H1 (cell line): ENCODE measurements at regions not wholly inside any gene's neighbourhood (a gene's known extent, or its start where the extent isn't known, plus 50 kb on each side); places are given as distances from the start of the nearest gene placed in this dataset.

Source experiments
- HDAC6 ChIP-seq: IDR thresholded peaks from one replicate; pipeline ENCODE4 v1.7.1; 2012; ENCODE audit warnings: low read depth, mild to moderate bottlenecking, inconsistent platforms, low read length, moderate library complexity
- NRF1 ChIP-seq: IDR thresholded peaks from 2 replicates; pipeline ENCODE4 v1.6.1; 2011; ENCODE audit warnings: mild to moderate bottlenecking, low read depth, low read length, improper control_type of control experiment
- RFX5 ChIP-seq: IDR thresholded peaks from 2 replicates; pipeline ENCODE4 v1.6.1; 2011; ENCODE audit warnings: low read depth, low read length, improper control_type of control experiment, borderline replicate concordance
- TCF12 ChIP-seq: IDR thresholded peaks from 2 replicates; pipeline ENCODE4 v1.6.1; 2011; ENCODE audit warnings: low read depth, mild to moderate bottlenecking, low read length

- TF ChIP-seq HDAC6, result no peak
- no peak for TF ChIP-seq RFX5
- TF ChIP-seq NRF1, result no peak
- TF ChIP-seq TCF12, result no peak
Observed at GRCh38 chr18:1075322-1075721, 170.7 kb downstream of the ADCYAP1 start (continued).
